ENCODE measurements at regions not wholly inside any gene's neighbourhood (a gene's known extent, or its start where the extent isn't known, plus 50 kb on each side); places are given as distances from the start of the nearest gene placed in this dataset.
"Not testable (repeated sequence)": the region's sequence is repeated elsewhere in the genome, so short reads cannot be mapped to it uniquely, and the experiment has no call there.

GRCh38 chr13:43964698-43965458 is 85.2 kb downstream of the LACC1 start:
- Mint-ChIP-seq H3K27ac (ENCODE audit: unreplicated experiment) (no peak overlapping the region), H3K4me3 (ENCODE audit: unreplicated experiment) (no peak overlapping the region), H3K9me3 (ENCODE audit: unreplicated experiment) (peaks cover 9% of the 10 kb centered on the region), H3K4me1 (ENCODE audit: low read depth, unreplicated experiment) (no peaks in the 10 kb centered on the region), H3K36me3 (ENCODE audit: insufficient read depth, unreplicated experiment) (no peaks in the 10 kb centered on the region), H3K27me3 (ENCODE audit: insufficient read depth, unreplicated experiment) (no peaks in the 10 kb centered on the region)
- ChIA-PET POLR2A (no interaction called here), CTCF (interaction anchor here (1.1 kb wide), 1 partner anchor 12 kb away, joined by 3 read pairs; no protein-coding TSS in a partner anchor)
- Histone ChIP-seq H3K4me3 (ENCODE audit: low read depth, low read length) (no peak overlapping the region), H3K36me3 (ENCODE audit: control insufficient read depth, insufficient read depth, low read length) (no peaks in the 10 kb centered on the region), H3K27me3 (replicated peaks; ENCODE audit: control insufficient read depth, insufficient read depth, low read length) (no peaks in the 10 kb centered on the region), H3K4me1 (no peaks in the 10 kb centered on the region), H3K9me3 (peaks cover 2% of the 10 kb centered on the region; the same call in 1 of the 2 replicates)
- DNase-seq, result no peak
- TF ChIP-seq CTCF (IDR thresholded peaks at IDR 0.05; ENCODE audit: insufficient read depth in 1 of 2, low read depth in 1 of 2, low read length in 1 of 2, severe bottlenecking in 1 of 2, unreplicated experiment in 1 of 2), result no peak
- intact Hi-C loops (cut with micrococcal nuclease; ENCODE audit: unreplicated experiment), result no loop called here
- no TSS peak for BruUV-seq (replicated peaks)

- ChIA-PET CTCF (interaction anchor here (1.1 kb wide), 1 partner anchor 11 kb away, joined by 3 read pairs; no protein-coding TSS in a partner anchor), POLR2A (no interaction called here)
- TF ChIP-seq CTCF (IDR thresholded peaks at IDR 0.05; ENCODE audit: insufficient read depth in 1 of 2, low read depth in 1 of 2, low read length in 1 of 2, severe bottlenecking in 1 of 2, unreplicated experiment in 1 of 2), result no peak
- Histone ChIP-seq H3K4me3 (ENCODE audit: low read depth, low read length) (no peak overlapping the region), H3K36me3 (ENCODE audit: control insufficient read depth, insufficient read depth, low read length) (no peaks in the 10 kb centered on the region), H3K9me3 (peaks cover 5% of the 10 kb centered on the region; the same call in 1 of the 2 replicates), H3K27me3 (replicated peaks; ENCODE audit: control insufficient read depth, insufficient read depth, low read length) (no peaks in the 10 kb centered on the region), H3K4me1 (no peaks in the 10 kb centered on the region)
- H3K4me1 Mint-ChIP-seq (ENCODE audit: low read depth, unreplicated experiment), result no peaks in the 10 kb centered on the region
- peaks cover 9% of the 10 kb centered on the region for H3K9me3 Mint-ChIP-seq (ENCODE audit: unreplicated experiment)
- DNase-seq, result no peak
- intact Hi-C loops (cut with micrococcal nuclease; ENCODE audit: unreplicated experiment), result no loop called here
- H3K27me3 Mint-ChIP-seq (ENCODE audit: insufficient read depth, unreplicated experiment), result no peaks in the 10 kb centered on the region
- no TSS peak for BruUV-seq (replicated peaks)
- H3K36me3 Mint-ChIP-seq (ENCODE audit: insufficient read depth, unreplicated experiment), result no peaks in the 10 kb centered on the region
- no peak overlapping the region for H3K27ac Mint-ChIP-seq (ENCODE audit: unreplicated experiment)
- H3K4me3 Mint-ChIP-seq (ENCODE audit: unreplicated experiment), result no peak overlapping the region
These were observed 85.7 kb downstream of the LACC1 start for GRCh38 chr13:43965459-43965845.

- H3K36me3 ChIP-seq (ENCODE audit: control insufficient read depth, insufficient read depth, low read length); H3K27me3 ChIP-seq (replicated peaks; ENCODE audit: control insufficient read depth, insufficient read depth, low read length); BruUV-seq (replicated peaks); POLR2A ChIA-PET; CTCF ChIA-PET; intact Hi-C loops (cut with micrococcal nuclease; ENCODE audit: unreplicated experiment); H3K4me1 Mint-ChIP-seq (ENCODE audit: low read depth, unreplicated experiment); H3K36me3 Mint-ChIP-seq (ENCODE audit: insufficient read depth, unreplicated experiment); H3K4me3 Mint-ChIP-seq (ENCODE audit: unreplicated experiment); DNase-seq; H3K27ac Mint-ChIP-seq (ENCODE audit: unreplicated experiment); H3K9me3 ChIP-seq; H3K9me3 Mint-ChIP-seq (ENCODE audit: unreplicated experiment); H3K4me1 ChIP-seq; H3K27me3 Mint-ChIP-seq (ENCODE audit: insufficient read depth, unreplicated experiment); H3K4me3 ChIP-seq (ENCODE audit: low read depth, low read length): not testable (repeated sequence)
These were observed 88.7 kb downstream of the LACC1 start for GRCh38 chr13:43968251-43968942.

- H3K27ac Mint-ChIP-seq (ENCODE audit: unreplicated experiment); H3K27me3 Mint-ChIP-seq (ENCODE audit: insufficient read depth, unreplicated experiment); H3K36me3 Mint-ChIP-seq (ENCODE audit: insufficient read depth, unreplicated experiment); H3K27me3 ChIP-seq (replicated peaks; ENCODE audit: control insufficient read depth, insufficient read depth, low read length); BruUV-seq (replicated peaks); H3K9me3 ChIP-seq; H3K9me3 Mint-ChIP-seq (ENCODE audit: unreplicated experiment); POLR2A ChIA-PET; H3K4me1 Mint-ChIP-seq (ENCODE audit: low read depth, unreplicated experiment); H3K4me1 ChIP-seq; H3K36me3 ChIP-seq (ENCODE audit: control insufficient read depth, insufficient read depth, low read length); H3K4me3 Mint-ChIP-seq (ENCODE audit: unreplicated experiment); CTCF ChIA-PET; intact Hi-C loops (cut with micrococcal nuclease; ENCODE audit: unreplicated experiment); H3K4me3 ChIP-seq (ENCODE audit: low read depth, low read length); DNase-seq: not testable (repeated sequence)
These were observed 89.4 kb downstream of the LACC1 start for GRCh38 chr13:43968943-43969690.

GRCh38 chr13:43969919-43970318 is 90.2 kb downstream of the LACC1 start:
- H3K4me3 Mint-ChIP-seq (ENCODE audit: unreplicated experiment); CTCF ChIA-PET; H3K27ac Mint-ChIP-seq (ENCODE audit: unreplicated experiment); H3K36me3 Mint-ChIP-seq (ENCODE audit: insufficient read depth, unreplicated experiment); H3K27me3 Mint-ChIP-seq (ENCODE audit: insufficient read depth, unreplicated experiment); H3K4me3 ChIP-seq (ENCODE audit: low read depth, low read length); H3K36me3 ChIP-seq (ENCODE audit: control insufficient read depth, insufficient read depth, low read length); H3K4me1 Mint-ChIP-seq (ENCODE audit: low read depth, unreplicated experiment); intact Hi-C loops (cut with micrococcal nuclease; ENCODE audit: unreplicated experiment); BruUV-seq (replicated peaks); H3K9me3 Mint-ChIP-seq (ENCODE audit: unreplicated experiment); POLR2A ChIA-PET; H3K4me1 ChIP-seq; DNase-seq; H3K27me3 ChIP-seq (replicated peaks; ENCODE audit: control insufficient read depth, insufficient read depth, low read length); H3K9me3 ChIP-seq: not testable (repeated sequence)

Measured in Caco-2 (cell line).